ENCODE measurements at regions not wholly inside any gene's neighbourhood (a gene's known extent, or its start where the extent isn't known, plus 50 kb on each side); places are given as distances from the start of the nearest gene placed in this dataset.

GRCh38 chr10:111650088-111650487 lies 533.5 kb downstream of the GPAM start (continued):
- TF ChIP-seq ZNF692 (tag by site-specific recombination; IDR thresholded peaks at IDR 0.05) (no peak), ZNF341 (tag by site-specific recombination; IDR thresholded peaks at IDR 0.05; ENCODE audit: low read depth) (no peak), PRDM2 (tag by site-specific recombination; IDR thresholded peaks at IDR 0.05; ENCODE audit: borderline replicate concordance) (no peak)

GRCh38 chr10:111656066-111656465 lies 527.5 kb downstream of the GPAM start:
- TF ChIP-seq ZNF513 (tag by site-specific recombination; IDR thresholded peaks at IDR 0.05): no peak
- no peak for TF ChIP-seq ZNF223 (tag by site-specific recombination; IDR thresholded peaks at IDR 0.05)
- no peak for TF ChIP-seq ZNF423 (tag by site-specific recombination; IDR thresholded peaks at IDR 0.05)
- TF ChIP-seq PRDM10 (tag by site-specific recombination; IDR thresholded peaks at IDR 0.05): no peak
- TF ChIP-seq ZBTB17 (tag by site-specific recombination; IDR thresholded peaks at IDR 0.05): no peak
- TF ChIP-seq SCRT2 (tag by site-specific recombination; IDR thresholded peaks at IDR 0.05): no peak
- TF ChIP-seq ZSCAN5A (tag by site-specific recombination; IDR thresholded peaks at IDR 0.05): no peak
- TF ChIP-seq ZNF350 (tag by site-specific recombination; IDR thresholded peaks at IDR 0.05): no peak
- TF ChIP-seq ZNF791 (tag by site-specific recombination; IDR thresholded peaks at IDR 0.05): no peak
- TF ChIP-seq ZNF704 (tag by site-specific recombination; IDR thresholded peaks at IDR 0.05): no peak
- TF ChIP-seq ZNF560 (tag by site-specific recombination; IDR thresholded peaks at IDR 0.05; ENCODE audit: borderline replicate concordance): no peak
- no peak for TF ChIP-seq ZFHX2 (tag by site-specific recombination; conservative IDR thresholded peaks at IDR 0.05)
- no peak for TF ChIP-seq ZBTB26 (tag by site-specific recombination; optimal IDR thresholded peaks at IDR 0.05)
- no peak for TF ChIP-seq ZNF548 (tag by site-specific recombination; IDR thresholded peaks at IDR 0.05)
- TF ChIP-seq PATZ1 (tag by site-specific recombination; IDR thresholded peaks at IDR 0.05): no peak
- Histone ChIP-seq H3K9me3 (ENCODE audit: control insufficient read depth, insufficient read depth, low read depth, low read length) (no peaks in the 10 kb centered on the region), H3K36me3 (ENCODE audit: control insufficient read depth in 2 of 2, insufficient read depth in 1 of 2, low read length in 2 of 2) (no peaks in the 10 kb centered on the region), H3K4me3 (ENCODE audit: low read depth, low read length) (no peak overlapping the region), H3K4me1 (ENCODE audit: control insufficient read depth, insufficient read depth, low read length) (no peaks in the 10 kb centered on the region), H3K27ac (ENCODE audit: extremely low read depth, low read depth, low read length) (no peak overlapping the region)
- ChIA-PET POLR2A (no interaction called here), CTCF (no interaction called here)

Measured in HEK293 (cell line).